Epidermal melanocyte (primary cell): ENCODE measurements at regions not wholly inside any gene's neighbourhood (a gene's known extent, or its start where the extent isn't known, plus 50 kb on each side); places are given as distances from the start of the nearest gene placed in this dataset.

ENCODE experiments used
- DNase-seq: peaks from one replicate; pipeline ENCODE4 v3.0.0; 2011; ENCODE audit warnings: low spot score; ENCODE audit not compliant: insufficient read length

DNA sequence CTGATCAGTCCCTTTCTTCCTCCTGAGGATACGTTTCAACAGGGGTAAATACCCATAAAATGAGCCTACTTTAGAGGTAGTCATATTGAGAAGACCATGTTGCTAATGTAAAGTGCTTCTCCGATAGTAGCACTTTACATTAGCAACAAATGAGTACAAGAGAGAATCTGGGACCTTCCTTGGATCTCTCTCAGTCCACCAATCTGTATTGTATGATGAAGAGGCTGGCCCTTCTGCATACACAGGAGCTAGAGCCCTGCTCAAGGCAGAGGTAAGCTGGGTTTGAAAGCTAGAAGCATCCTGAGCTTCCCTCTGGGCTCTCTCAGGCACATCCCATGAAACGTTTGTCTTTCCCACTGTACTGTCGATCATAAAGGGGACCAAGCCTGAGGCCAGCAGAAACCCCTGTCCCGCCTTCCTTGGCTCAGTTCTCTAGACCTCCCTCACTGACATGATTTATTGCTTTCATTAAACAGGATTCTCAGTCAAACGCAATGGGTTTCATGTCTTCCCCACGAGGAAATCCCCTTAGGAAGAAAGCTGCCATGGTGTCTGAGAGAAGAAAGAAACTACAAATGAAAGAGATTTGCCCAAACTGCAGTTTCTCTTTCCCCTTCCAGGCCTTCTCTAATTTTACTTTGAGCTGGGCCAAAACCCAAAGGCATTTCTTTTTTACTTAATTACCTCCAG is 62.8 kb upstream of the BCAR3 start:
- DNase-seq = peak; percentile 75

DNA sequence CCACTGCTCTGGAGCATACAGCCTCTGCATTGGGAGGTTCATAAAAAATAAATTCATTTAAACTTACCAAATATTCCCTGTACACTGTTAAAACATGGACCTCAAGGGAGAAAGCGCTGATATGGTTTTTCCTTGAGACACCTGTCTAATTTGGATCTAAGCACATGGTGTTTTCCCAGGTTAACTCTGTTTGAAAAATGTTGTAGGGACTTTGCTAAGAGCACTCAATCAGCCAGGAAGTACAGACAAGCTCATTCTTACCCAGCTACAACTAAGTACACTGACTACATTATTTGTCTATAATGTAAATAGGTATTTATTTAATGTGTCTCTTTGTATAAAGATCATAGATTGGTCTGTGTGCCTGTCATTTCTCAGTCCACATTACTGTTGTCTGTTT is 61.8 kb upstream of the BCAR3 start:
- no peak for DNase-seq

GRCh38 chr1:93740601-93741031 is 59.0 kb upstream of the BCAR3 start:
- DNase-seq = no peak

- DNase-seq = no peak
These were observed 58.5 kb upstream of the BCAR3 start for GRCh38 chr1:93740157-93740556.

DNA sequence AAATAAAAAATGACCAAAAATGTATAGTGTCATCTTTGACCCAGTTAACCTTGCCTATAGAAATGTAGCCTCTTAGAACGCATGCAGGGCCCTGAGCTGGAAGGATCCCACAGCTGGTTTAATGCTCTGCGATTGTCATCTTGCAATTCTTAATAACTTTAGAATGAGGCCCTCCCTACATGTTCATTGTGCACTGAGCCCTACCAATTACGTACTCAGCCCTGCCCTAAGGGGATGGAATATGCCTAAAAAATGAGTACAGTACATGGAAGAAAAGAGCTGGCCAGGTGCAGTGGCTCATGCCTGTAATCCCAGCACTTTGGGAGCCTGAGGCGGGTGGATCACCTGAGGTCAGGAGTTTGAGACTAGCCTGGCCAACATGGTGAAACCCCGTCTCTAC is 57.8 kb upstream of the BCAR3 start:
- no peak for DNase-seq

DNA sequence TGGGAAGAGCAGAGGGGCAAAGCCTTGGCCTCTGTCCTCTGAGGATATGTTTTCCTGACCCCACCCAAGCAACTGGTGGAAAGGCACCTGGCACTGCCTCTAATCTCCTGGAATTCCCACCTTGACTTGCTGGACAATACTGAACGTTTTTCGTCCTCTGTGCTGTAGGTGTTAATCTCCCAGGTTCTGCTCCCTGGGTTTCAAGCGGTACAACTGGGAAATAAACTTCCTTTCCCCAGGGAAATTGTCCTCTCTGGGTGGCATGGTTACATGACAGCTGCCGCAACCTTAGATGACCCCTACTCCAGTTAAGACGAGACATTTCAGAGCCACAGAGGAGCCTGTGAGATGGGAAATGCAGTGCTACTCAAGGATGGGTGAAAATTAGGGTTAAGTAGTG is 57.3 kb upstream of the BCAR3 start:
- DNase-seq = no peak

GRCh38 chr1:93738075-93738622 is 56.5 kb upstream of the BCAR3 start:
- DNase-seq = peak; percentile 37

DNA sequence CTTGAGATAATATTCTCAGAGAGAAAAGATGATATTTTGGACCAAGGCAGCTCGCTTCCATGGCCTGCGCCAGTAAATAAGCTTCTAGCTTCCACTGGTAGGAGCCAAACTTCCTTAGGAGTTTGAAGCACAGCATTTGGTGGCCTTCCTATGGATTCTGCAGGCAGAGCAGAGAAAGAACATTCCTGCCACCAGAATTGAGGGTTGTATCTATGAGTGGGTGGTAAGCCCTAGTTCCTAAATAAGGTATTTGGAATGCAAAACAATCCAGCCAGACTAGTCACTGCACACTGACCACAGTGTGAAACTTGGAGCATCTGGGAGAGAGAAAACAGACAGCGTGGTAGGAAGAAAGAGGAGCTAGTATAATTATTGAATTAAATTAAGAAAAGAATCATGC is 54.1 kb upstream of the BCAR3 start:
- DNase-seq = peak; percentile 41

DNA sequence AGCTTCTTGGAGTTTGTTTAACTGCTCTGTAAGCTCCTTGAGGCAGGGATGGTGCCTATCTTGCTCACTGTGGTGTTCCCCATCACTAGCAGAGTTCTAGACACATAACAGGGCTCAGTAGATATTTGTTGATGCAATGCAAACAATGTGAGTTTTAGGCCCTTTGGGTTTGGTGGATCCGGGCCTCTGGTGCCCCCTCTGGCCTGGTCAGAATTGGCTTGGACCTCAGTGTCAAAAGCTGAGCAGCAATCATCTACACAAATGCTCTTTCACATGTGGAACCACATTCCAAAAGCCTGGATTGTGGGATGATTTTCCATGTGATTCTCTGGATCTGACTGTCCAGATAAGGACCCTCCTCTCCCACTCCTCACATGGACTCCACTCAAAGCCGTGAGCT is 53.4 kb upstream of the BCAR3 start:
- no peak for DNase-seq

GRCh38 chr1:93733340-93733739 is 51.7 kb upstream of the BCAR3 start:
- no peak for DNase-seq

GRCh38 chr1:93732514-93732913 is 50.9 kb upstream of the BCAR3 start:
- DNase-seq = no peak
